BE2C (cell line): ENCODE measurements at regions not wholly inside any gene's neighbourhood (a gene's known extent, or its start where the extent isn't known, plus 50 kb on each side); places are given as distances from the start of the nearest gene placed in this dataset.

Source experiments
- DNase-seq: peaks from one replicate; pipeline ENCODE4 v3.0.0-alpha.2; 2020
- H3K27me3 ChIP-seq: fragments of 250-450 bp; sonication (Bioruptor Pico); 2 replicates; pipeline ENCODE4 v1.5.1; 2020; ENCODE audit warnings: mild to moderate bottlenecking
- H3K36me3 ChIP-seq: fragments of 250-450 bp; sonication (Bioruptor Pico); 2 replicates; pipeline ENCODE4 v1.5.1; 2020; ENCODE audit warnings: mild to moderate bottlenecking
- H3K4me1 ChIP-seq: fragments of 250-450 bp; sonication (Bioruptor Pico); 2 replicates; pipeline ENCODE4 v1.5.1; 2020
- H3K4me3 ChIP-seq: 2 replicates; pipeline ENCODE4 v1.5.1; 2011; ENCODE audit warnings: low read depth, low read length
- H3K9me3 ChIP-seq: fragments of 250-450 bp; sonication (Bioruptor Pico); 2 replicates; pipeline ENCODE4 v1.5.1; 2020
- CTCF ChIP-seq: IDR thresholded peaks from 2 replicates; pipeline ENCODE4 v1.5.1; 2012; ENCODE audit warnings: mild to moderate bottlenecking, low read depth, low read length

DNA sequence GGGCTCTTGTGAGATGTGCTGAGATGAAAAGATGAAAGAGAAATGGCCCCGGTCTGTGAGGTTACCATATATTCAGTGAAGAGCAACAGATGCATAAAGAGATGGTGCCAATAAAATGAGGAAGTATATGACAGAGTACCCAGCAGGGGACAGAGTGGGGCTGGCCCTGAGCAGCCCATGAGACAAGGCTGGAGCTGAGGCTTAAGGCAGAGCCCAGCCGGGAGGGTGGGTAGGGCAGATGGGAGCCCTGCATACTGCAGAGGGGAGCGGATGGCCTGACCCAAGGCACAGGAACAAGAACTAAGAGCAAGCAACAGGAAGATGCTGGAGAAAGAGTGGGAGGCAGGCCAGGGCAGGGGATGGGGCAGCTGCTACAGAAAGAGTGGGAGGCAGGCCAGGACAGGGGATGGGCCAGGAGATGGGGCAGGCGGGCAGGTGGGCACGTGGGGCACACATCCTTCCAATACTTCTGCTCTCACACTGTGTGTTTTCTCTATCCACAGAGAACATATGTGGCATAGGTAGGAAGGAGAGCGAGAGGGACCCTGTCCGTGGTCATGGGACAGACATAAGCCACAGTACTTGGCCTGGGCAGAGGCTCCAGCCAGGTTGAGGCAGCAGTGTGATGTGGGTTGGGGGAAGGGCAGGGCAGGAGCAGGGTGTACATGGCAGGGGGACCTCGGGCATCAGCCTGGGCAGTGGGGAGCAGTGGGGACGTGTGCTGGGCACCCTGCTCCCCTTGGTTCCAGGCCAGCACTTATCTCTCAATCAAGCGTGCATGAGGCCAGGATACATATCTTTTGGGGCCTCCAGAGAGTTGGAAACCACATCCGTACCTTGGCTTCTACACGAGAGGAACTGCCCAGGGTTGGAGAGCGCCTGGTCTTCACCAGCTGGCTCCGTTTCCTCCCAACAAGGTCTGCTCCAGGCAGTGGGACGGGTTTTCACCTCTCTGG, 91.6 kb upstream of the IKZF1 start:
- no peaks in the 10 kb centered on the region for H3K4me1 ChIP-seq
- H3K9me3 ChIP-seq = no peaks in the 10 kb centered on the region
- no peak for DNase-seq
- no peak for TF ChIP-seq CTCF
- H3K27me3 ChIP-seq = peaks cover 16% of the 10 kb centered on the region; the same call in 1 of the 2 replicates
- H3K36me3 ChIP-seq = no peaks in the 10 kb centered on the region
- no peak overlapping the region for H3K4me3 ChIP-seq

DNA sequence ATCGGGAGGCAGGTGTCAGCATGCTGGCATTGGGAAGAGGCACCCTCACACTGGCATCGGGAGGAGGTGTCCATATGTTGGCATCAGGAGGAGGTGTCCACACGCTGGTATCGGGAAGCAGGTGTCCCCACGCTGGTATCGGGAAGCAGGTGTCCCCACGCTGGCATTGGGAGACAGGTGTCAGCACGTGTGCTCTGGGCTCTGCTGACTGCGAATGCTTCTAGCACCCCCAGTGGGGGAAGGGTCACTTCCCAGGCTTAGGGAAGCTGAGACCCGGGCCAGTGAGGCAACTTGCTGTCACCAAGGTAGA, 92.5 kb upstream of the IKZF1 start:
- no peaks in the 10 kb centered on the region for H3K9me3 ChIP-seq
- H3K27me3 ChIP-seq = peaks cover 16% of the 10 kb centered on the region; the same call in 1 of the 2 replicates
- no peak overlapping the region for H3K4me3 ChIP-seq
- no peak for DNase-seq
- no peak for TF ChIP-seq CTCF
- no peaks in the 10 kb centered on the region for H3K36me3 ChIP-seq
- no peaks in the 10 kb centered on the region for H3K4me1 ChIP-seq

DNA sequence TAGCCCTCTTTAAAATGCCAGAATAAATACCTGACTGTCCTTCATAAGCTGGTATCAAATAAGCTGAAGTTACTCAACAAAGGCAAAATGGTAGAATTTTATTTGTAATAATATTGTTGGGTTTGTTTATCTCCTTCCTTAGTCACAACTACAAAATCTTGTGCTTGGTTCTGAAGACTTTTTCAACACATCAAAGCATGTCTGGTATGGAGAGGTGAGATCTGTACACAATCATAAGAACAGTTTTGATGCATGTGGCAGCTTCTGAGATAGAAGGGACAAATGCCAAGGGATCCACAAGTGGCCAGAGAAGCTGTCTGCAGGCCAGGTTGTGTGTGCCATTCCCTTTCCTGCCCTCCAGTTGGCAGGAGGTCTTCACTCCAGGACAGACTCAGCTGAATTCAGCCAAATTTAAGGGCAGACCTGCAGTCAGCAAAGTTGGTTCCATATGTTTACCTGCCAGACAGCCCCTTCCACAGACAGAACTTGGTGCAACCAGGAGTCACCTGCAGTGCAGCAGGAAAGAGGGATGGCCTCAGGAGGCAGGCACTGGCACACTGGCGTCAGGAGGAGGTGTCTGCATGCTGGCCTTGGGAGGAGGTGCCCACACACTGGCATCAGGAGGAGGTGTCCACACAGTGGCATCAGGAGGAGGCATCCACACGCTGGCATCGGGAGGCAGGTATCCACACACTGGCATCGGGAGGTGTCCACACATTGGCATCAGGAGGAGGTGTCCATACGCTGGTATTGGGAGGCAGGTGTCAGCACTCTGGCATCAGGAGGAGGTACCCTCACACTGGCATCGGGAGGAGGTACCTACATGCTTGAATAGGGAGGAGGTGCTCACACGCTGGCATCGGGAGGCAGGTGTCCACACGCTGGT, 93.1 kb upstream of the IKZF1 start:
- TF ChIP-seq CTCF = no peak
- no peak for DNase-seq
- H3K9me3 ChIP-seq = no peaks in the 10 kb centered on the region
- H3K4me1 ChIP-seq = no peaks in the 10 kb centered on the region
- no peak overlapping the region for H3K4me3 ChIP-seq
- peaks cover 16% of the 10 kb centered on the region; the same call in 1 of the 2 replicates for H3K27me3 ChIP-seq
- no peaks in the 10 kb centered on the region for H3K36me3 ChIP-seq

GRCh38 chr7:50210706-50211115, 93.8 kb upstream of the IKZF1 start:
- DNase-seq = no peak
- H3K27me3 ChIP-seq = peaks cover 16% of the 10 kb centered on the region; the same call in 1 of the 2 replicates
- H3K36me3 ChIP-seq = no peaks in the 10 kb centered on the region
- no peaks in the 10 kb centered on the region for H3K4me1 ChIP-seq
- TF ChIP-seq CTCF = no peak
- H3K9me3 ChIP-seq = no peaks in the 10 kb centered on the region
- no peak overlapping the region for H3K4me3 ChIP-seq

DNA sequence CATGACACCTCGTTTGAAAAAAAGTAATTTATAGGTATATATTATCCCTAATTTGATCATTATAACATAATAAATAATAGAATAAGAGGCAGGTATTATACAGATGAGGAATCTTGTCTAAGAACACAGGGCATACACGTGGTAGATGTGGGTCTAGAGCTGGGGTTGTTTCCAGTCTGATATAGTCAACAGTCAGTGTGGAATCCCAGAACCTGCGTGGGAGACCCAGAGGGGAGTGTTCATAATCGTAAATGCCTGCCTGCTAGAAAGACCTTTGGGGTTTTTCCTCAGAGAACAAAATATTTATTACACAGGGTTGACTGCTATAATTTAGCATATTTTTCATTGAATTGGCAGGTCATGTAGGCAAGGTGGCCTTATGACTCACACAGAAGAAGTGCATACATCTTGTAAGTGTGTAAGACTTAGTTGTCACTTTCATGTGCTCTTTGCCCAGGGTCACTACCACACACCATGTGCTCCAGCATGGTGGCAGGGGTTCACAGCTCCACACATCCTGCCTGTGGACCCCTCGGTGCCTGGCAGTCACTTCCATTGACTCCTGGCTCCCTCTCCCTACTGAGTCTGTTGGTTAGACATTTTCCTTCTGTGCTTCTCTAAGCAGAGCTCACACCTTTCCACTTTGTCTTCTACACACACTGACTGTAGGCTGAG, 94.9 kb upstream of the IKZF1 start:
- no peak overlapping the region for H3K4me3 ChIP-seq
- no peak for TF ChIP-seq CTCF
- no peaks in the 10 kb centered on the region for H3K36me3 ChIP-seq
- no peaks in the 10 kb centered on the region for H3K9me3 ChIP-seq
- H3K4me1 ChIP-seq = no peaks in the 10 kb centered on the region
- DNase-seq = no peak
- peaks cover 10% of the 10 kb centered on the region for H3K27me3 ChIP-seq
